GM19351 (cell line): ENCODE measurements at regions not wholly inside any gene's neighbourhood (a gene's known extent, or its start where the extent isn't known, plus 50 kb on each side); places are given as distances from the start of the nearest gene placed in this dataset.
"Not testable (repeated sequence)": the region's sequence is repeated elsewhere in the genome, so short reads cannot be mapped to it uniquely, and the experiment has no call there.

Experiments used
- ATAC-seq: cut with Tn5 transposase; IDR thresholded peaks from one replicate; pipeline ENCODE4 v1.9.1; 2021; ENCODE audit warnings: mild to moderate bottlenecking, moderate library complexity; ENCODE audit not compliant: unreplicated experiment

- no peak for ATAC-seq
Observed at GRCh38 chr12:105523164-105524057, 192.9 kb downstream of the C12orf75 start.

- no peak for ATAC-seq
Observed at GRCh38 chr12:105524961-105525360, 194.5 kb downstream of the C12orf75 start.

GRCh38 chr12:105534068-105534467 is 203.6 kb downstream of the C12orf75 start:
- ATAC-seq, result no peak

- ATAC-seq, result not testable (repeated sequence)
Observed at GRCh38 chr12:105535033-105535432, 204.5 kb downstream of the C12orf75 start.

GRCh38 chr12:105538880-105539279 is 208.4 kb downstream of the C12orf75 start:
- ATAC-seq, result no peak

GRCh38 chr12:105539735-105540134 is 209.2 kb downstream of the C12orf75 start:
- ATAC-seq, result no peak

GRCh38 chr12:105547786-105548185 is 217.3 kb downstream of the C12orf75 start:
- no peak for ATAC-seq

GRCh38 chr12:105548626-105549025 is 218.1 kb downstream of the C12orf75 start:
- ATAC-seq, result no peak

GRCh38 chr12:105552056-105552455 is 221.6 kb downstream of the C12orf75 start:
- no peak for ATAC-seq

GRCh38 chr12:105554223-105554678 is 223.8 kb downstream of the C12orf75 start:
- no peak for ATAC-seq

- no peak for ATAC-seq
Observed at GRCh38 chr12:105554856-105555255, 224.4 kb downstream of the C12orf75 start.

- ATAC-seq, result no peak
Observed at GRCh38 chr12:105555556-105556295, 225.2 kb downstream of the C12orf75 start.

- ATAC-seq, result no peak
Observed at GRCh38 chr12:105559310-105559709, 228.8 kb downstream of the C12orf75 start.

- no peak for ATAC-seq
Observed at GRCh38 chr12:105561546-105562198, 231.2 kb downstream of the C12orf75 start.

GRCh38 chr12:105562199-105562971 is 231.9 kb downstream of the C12orf75 start:
- ATAC-seq, result no peak

GRCh38 chr12:105567061-105567460 is 236.6 kb downstream of the C12orf75 start:
- ATAC-seq, result no peak

GRCh38 chr12:105569886-105570285 is 239.4 kb downstream of the C12orf75 start:
- no peak for ATAC-seq

- ATAC-seq, result no peak
Observed at GRCh38 chr12:105570944-105571343, 240.5 kb downstream of the C12orf75 start.

GRCh38 chr12:105573574-105573973 is 243.1 kb downstream of the C12orf75 start:
- ATAC-seq, result no peak

GRCh38 chr12:105574056-105574715 is 243.7 kb downstream of the C12orf75 start:
- ATAC-seq, result no peak
